Prostate gland (tissue), 2 donors: ENCODE measurements at regions not wholly inside any gene's neighbourhood (a gene's known extent, or its start where the extent isn't known, plus 50 kb on each side); places are given as distances from the start of the nearest gene placed in this dataset.

Experiments used
- DNase-seq: peaks from one replicate; pipeline ENCODE4 v3.0.0-alpha.2; 2019; ENCODE audit warnings: low spot score
- H3K27ac ChIP-seq, 2 donors: fragments of 200-600 bp; sonication (generic); 2 replicates each; pipeline ENCODE4 v1.5.1; 2017 to 2019
- H3K27me3 ChIP-seq: fragments of 200-600 bp; sonication (generic); replicated peaks from 2 replicates; pipeline ENCODE4 v1.5.1; 2019; ENCODE audit not compliant: insufficient read depth
- H3K36me3 ChIP-seq, 2 donors: fragments of 200-600 bp; sonication (generic); 1 replicate in 1 of 2; 2 replicates in 1 of 2; pipeline versions ENCODE4 v1.5.1 to v1.8.1; 2017 to 2019
- H3K4me1 ChIP-seq: fragments of 200-600 bp; sonication (generic); replicated peaks from 2 replicates; pipeline ENCODE4 v1.5.1; 2019
- H3K4me3 ChIP-seq, 2 donors: fragments of 200-600 bp; sonication (generic); 2 replicates each; pipeline ENCODE4 v1.5.1; 2017 to 2019
- H3K9me3 ChIP-seq: fragments of 200-600 bp; sonication (generic); 2 replicates; pipeline ENCODE4 v1.5.1; 2017
- POLR2A ChIP-seq: fragments of 450-650 bp; IDR thresholded peaks from one replicate; pipeline ENCODE4 v1.6.1; 2016; ENCODE audit warnings: antibody characterized with exemption, mild to moderate bottlenecking
- POLR2AphosphoS5 ChIP-seq: sonication (generic); formaldehyde crosslinking; IDR thresholded peaks from one replicate; pipeline ENCODE4 v1.6.1; 2017; ENCODE audit warnings: antibody characterized with exemption
- WGBS: methylation state at CpG from one replicate; pipeline ENCODE4 v1.1.5; 2018; 5-methylcytosine and 5-hydroxymethylcytosine counted together
- intact Hi-C: fragments of 100-400 bp; cut with DNase I; formaldehyde crosslinking; loops from one replicate; pipeline ENCODE4 v1.14.2; 2022
- TF ChIP-seq, protein P1 (sequence below), 4 experiments: fragments of 200-600 bp in 2 of 4; fragments of 450-650 bp in 2 of 4; sonication (generic) in 2 of 4; IDR thresholded peaks; 1 replicate in 3 of 4; 2 replicates in 1 of 4; pipeline ENCODE4 v1.5.1; 2016 to 2019; ENCODE audit warnings: antibody characterized with exemption in 4 of 4, mild to moderate bottlenecking in 2 of 4, moderate library complexity in 2 of 4

DNA sequence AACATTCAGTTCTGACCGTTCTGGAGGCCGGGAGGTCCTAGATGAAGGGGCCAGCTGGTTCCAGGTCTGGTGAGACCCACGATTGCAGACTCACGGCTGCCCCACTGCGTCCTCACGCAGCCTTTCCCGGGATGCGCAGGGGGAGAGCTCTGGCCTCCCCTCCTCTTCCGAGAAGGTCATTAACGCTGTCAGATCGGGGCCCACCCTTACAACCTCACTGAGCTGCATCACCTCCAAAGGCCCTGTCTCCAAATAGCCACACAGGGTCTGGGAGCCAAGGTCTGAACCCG is 66.6 kb upstream of the PPP1R26 start:
- TF ChIP-seq, protein P1, sequence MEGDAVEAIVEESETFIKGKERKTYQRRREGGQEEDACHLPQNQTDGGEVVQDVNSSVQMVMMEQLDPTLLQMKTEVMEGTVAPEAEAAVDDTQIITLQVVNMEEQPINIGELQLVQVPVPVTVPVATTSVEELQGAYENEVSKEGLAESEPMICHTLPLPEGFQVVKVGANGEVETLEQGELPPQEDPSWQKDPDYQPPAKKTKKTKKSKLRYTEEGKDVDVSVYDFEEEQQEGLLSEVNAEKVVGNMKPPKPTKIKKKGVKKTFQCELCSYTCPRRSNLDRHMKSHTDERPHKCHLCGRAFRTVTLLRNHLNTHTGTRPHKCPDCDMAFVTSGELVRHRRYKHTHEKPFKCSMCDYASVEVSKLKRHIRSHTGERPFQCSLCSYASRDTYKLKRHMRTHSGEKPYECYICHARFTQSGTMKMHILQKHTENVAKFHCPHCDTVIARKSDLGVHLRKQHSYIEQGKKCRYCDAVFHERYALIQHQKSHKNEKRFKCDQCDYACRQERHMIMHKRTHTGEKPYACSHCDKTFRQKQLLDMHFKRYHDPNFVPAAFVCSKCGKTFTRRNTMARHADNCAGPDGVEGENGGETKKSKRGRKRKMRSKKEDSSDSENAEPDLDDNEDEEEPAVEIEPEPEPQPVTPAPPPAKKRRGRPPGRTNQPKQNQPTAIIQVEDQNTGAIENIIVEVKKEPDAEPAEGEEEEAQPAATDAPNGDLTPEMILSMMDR (IDR thresholded peaks at IDR 0.05), result no peak
- TF ChIP-seq POLR2AphosphoS5, result no peak
- TF ChIP-seq POLR2A, result no peak
- Histone ChIP-seq H3K4me3 (no peak overlapping the region), H3K36me3 (no peaks in the 10 kb centered on the region), H3K27me3 (no peaks in the 10 kb centered on the region), H3K9me3 (no peaks in the 10 kb centered on the region), H3K27ac (no peak overlapping the region), H3K4me1 (no peaks in the 10 kb centered on the region)
- DNase-seq, result no peak
- 77% methylated on average over 11 of the region's 12 CpGs for WGBS
- intact Hi-C loops, result no loop called here

DNA sequence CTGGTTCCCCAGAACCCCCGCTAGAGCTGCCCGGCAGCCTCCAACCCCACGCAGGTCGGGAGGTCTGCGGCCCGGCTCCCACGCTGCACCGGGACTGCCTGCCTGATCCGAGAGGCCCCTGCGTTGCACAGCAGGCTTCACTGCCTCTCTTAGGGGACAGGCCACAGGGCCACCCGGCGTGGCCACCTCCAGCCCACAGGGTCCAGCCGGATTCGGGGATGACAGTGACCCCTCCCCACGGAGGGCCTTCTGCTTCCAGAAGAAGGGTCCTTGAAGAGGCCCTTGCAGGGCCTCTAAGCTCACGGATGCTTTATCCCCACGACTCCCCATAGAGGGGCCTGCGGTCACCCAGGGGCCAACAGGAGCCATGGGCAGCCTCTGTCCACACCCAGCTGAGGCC is 66.1 kb upstream of the PPP1R26 start:
- DNase-seq, result no peak
- WGBS, result 87% methylated on average over 14 of the region's 18 CpGs
- Histone ChIP-seq H3K9me3 (no peaks in the 10 kb centered on the region), H3K4me3 (no peak overlapping the region), H3K27ac (no peak overlapping the region), H3K36me3 (no peaks in the 10 kb centered on the region), H3K4me1 (no peaks in the 10 kb centered on the region), H3K27me3 (no peaks in the 10 kb centered on the region)
- intact Hi-C loops, result no loop called here
- TF ChIP-seq, protein P1 (IDR thresholded peaks at IDR 0.05), result no peak
- TF ChIP-seq POLR2AphosphoS5 (no peak), POLR2A (no peak)

DNA sequence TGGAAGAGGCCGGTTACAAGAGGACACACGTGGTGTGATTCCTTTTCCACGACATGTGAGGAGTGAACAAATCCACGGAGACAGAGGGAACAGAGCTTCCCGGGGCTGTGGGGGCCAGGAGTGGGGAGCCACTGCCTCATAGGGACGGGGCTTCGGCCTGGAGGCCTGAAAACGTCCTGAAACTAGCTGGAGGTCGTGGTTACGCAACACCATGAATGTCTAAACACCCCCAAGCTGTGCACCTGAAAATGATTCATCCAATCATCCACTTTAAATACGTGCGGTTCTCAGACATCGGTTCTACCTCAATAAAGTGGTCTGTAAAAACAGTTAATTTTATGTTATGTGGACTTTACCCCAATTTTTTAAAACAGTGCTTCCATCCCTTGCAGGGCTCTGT is 65.3 kb upstream of the PPP1R26 start:
- no peaks in the 10 kb centered on the region for H3K36me3 ChIP-seq
- H3K9me3 ChIP-seq, result no peaks in the 10 kb centered on the region
- TF ChIP-seq, protein P1 (IDR thresholded peaks at IDR 0.05), result no peak
- TF ChIP-seq POLR2A (no peak), POLR2AphosphoS5 (no peak)
- H3K27ac ChIP-seq, result no peak overlapping the region
- 70% methylated on average over 13 of the region's 13 CpGs for WGBS
- H3K4me1 ChIP-seq, result no peaks in the 10 kb centered on the region
- intact Hi-C loops, result no loop called here
- no peak for DNase-seq
- no peaks in the 10 kb centered on the region for H3K27me3 ChIP-seq
- no peak overlapping the region for H3K4me3 ChIP-seq

DNA sequence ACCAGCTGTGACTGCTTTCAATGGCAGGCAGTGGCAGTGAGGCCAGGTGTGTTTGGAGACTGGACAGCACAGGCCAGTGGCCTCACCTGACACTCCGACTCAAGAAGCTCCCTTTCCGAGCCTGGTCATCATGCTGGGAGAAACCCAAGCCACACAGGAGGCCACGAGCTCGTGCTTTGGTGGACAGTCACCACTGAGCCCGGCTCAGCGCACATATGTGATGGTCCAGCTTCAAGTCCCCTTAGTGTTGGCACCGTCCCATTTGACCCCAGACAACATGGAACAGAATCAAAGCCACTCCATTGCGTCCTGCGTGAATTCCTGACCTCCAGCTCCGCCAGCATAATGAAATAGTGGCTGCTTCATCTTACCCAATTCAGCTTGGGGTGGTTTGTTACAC is 64.0 kb upstream of the PPP1R26 start:
- H3K4me1 ChIP-seq, result no peaks in the 10 kb centered on the region
- H3K27ac ChIP-seq, result no peak overlapping the region
- WGBS, result 90% methylated on average over 10 of the region's 10 CpGs
- no peaks in the 10 kb centered on the region for H3K27me3 ChIP-seq
- no peak for DNase-seq
- intact Hi-C loops, result no loop called here
- no peak overlapping the region for H3K4me3 ChIP-seq
- H3K36me3 ChIP-seq, result no peaks in the 10 kb centered on the region
- H3K9me3 ChIP-seq, result no peaks in the 10 kb centered on the region
- TF ChIP-seq POLR2A, result no peak
- TF ChIP-seq POLR2AphosphoS5, result no peak

DNA sequence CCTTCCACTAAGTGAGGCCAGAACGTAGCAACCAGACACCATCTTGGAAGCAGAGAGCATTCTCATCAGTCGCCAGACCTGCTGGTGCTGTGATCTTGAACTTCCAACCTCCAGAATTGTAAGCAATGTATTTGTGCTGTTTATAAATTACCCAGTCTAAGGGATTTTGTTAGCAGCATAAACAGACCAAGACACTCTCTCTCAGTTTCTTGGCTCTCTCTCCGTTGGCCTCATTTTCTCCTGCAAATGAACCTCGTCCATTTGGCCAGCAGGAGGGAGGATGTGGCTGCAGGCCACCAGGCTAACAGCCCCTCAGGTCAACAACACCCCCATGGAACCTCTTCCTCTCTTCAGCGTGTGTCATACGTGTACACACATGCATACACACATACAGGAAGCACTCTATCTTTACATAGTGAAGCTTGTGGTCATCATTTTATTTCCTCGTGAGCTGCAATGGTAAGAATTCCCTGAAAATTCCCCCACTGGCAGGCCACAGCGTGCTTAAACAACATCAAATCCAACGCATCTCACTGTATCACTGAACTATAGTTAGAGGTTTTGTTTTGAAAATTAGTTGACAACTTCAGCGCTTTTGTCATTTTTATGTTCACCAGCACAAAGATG is 62.8 kb upstream of the PPP1R26 start:
- intact Hi-C loops, result no loop called here
- Histone ChIP-seq H3K9me3 (no peaks in the 10 kb centered on the region), H3K4me1 (no peaks in the 10 kb centered on the region), H3K27ac (no peak overlapping the region), H3K27me3 (no peaks in the 10 kb centered on the region), H3K4me3 (no peak overlapping the region), H3K36me3 (no peaks in the 10 kb centered on the region)
- TF ChIP-seq POLR2AphosphoS5 (no peak), POLR2A (no peak)
- TF ChIP-seq, protein P1 (IDR thresholded peaks at IDR 0.05), result no peak
- no peak for DNase-seq
- WGBS, result 64% methylated on average over 10 of the region's 10 CpGs
